HepG2 (cell line): ENCODE measurements at regions not wholly inside any gene's neighbourhood (a gene's known extent, or its start where the extent isn't known, plus 50 kb on each side); places are given as distances from the start of the nearest gene placed in this dataset.
"Not testable (repeated sequence)": the region's sequence is repeated elsewhere in the genome, so short reads cannot be mapped to it uniquely, and the experiment has no call there.

Source experiments
- ATAC-seq: fragments of 200-7000 bp; cut with Tn5 transposase; 3 replicates; pipeline ENCODE4 v1.9.1; 2020; ENCODE audit warnings: mild to moderate bottlenecking, moderate library complexity
- BruUV-seq: library from RNA; stranded (reverse); fragments of 400-500 nt; replicated peaks from 2 replicates; lab custom pipeline; 2021; lab: Mats Ljungman, UMichigan
- CTCF ChIA-PET: fragments of 300-600 bp; formaldehyde crosslinking; extraction: SDS; loops from one replicate; lab custom pipeline; 2021; ENCODE audit warnings: low total read pairs, inconsistent platforms, low intra/inter-chr PET ratio; lab: Yijun Ruan, JAX
- POLR2A ChIA-PET: fragments of 350-600 bp; sonication (Branson Sonifier 250); formaldehyde crosslinking; loops from one replicate; lab custom pipeline; 2020; ENCODE audit warnings: antibody characterized with exemption, inconsistent platforms; lab: Yijun Ruan, JAX
- DNase-seq: peaks from one replicate; pipeline ENCODE4 v3.0.0-alpha.2; 2015; ENCODE audit warnings: low spot score
- FAIRE-seq: peaks from 3 replicates; lab custom pipeline; 2011; peaks lifted over from hg19 to GRCh38; lab: Jason Lieb, UNC
- H2AFZ ChIP-seq: one replicate; pipeline ENCODE4 v1.6.1; 2011; ENCODE audit warnings: low read length, inconsistent platforms
- H3K27ac ChIP-seq: fragments of 300-600 bp; 3 replicates; pipeline ENCODE4 v1.8.0; 2011; ENCODE audit warnings: mixed run types, mild to moderate bottlenecking, mixed read lengths, low read length, inconsistent platforms; ENCODE audit not compliant: insufficient read depth; ENCODE audit errors: extremely low read length
- H3K27me3 ChIP-seq, 2 experiments: fragments of 200-600 bp in 1 of 2; 2 replicates in 1 of 2; 3 replicates in 1 of 2; pipeline versions ENCODE4 v1.6.0 to v1.8.0; 2011; ENCODE audit warnings: low read length in 2 of 2, mild to moderate bottlenecking in 2 of 2, moderate library complexity in 2 of 2, inconsistent platforms in 1 of 2; ENCODE audit not compliant: insufficient read depth in 2 of 2, control insufficient read depth in 1 of 2
- H3K36me3 ChIP-seq, 2 experiments: fragments of 200-600 bp in 1 of 2; replicated peaks in 1 of 2; 2 replicates in 1 of 2; 3 replicates in 1 of 2; pipeline versions ENCODE4 v1.5.1 to v1.8.0; 2011; ENCODE audit warnings: low read length in 2 of 2, inconsistent platforms in 1 of 2; ENCODE audit not compliant: insufficient read depth in 2 of 2, control insufficient read depth in 1 of 2
- H3K4me1 ChIP-seq: 2 replicates; pipeline ENCODE4 v1.5.1; 2012; ENCODE audit warnings: low read length, inconsistent platforms; ENCODE audit not compliant: insufficient read depth
- H3K4me2 ChIP-seq: 2 replicates; pipeline ENCODE4 v1.6.0; 2011; ENCODE audit warnings: low read depth, low read length, inconsistent platforms
- H3K4me3 ChIP-seq, 3 experiments: fragments of 200-600 bp in 1 of 3; sonication (generic), shearing (Covaris generic) in 1 of 3; replicated peaks in 1 of 3; 2 replicates each; pipeline ENCODE4 v1.5.1; 2011 to 2016; ENCODE audit warnings: low read length in 3 of 3, inconsistent platforms in 2 of 3, low read depth in 2 of 3, mild to moderate bottlenecking in 2 of 3, control low read depth in 1 of 3, mixed read lengths in 1 of 3; ENCODE audit not compliant: insufficient read depth in 1 of 3
- H3K79me2 ChIP-seq: one replicate; pipeline ENCODE4 v1.6.1; 2011; ENCODE audit warnings: low read length, inconsistent platforms; ENCODE audit not compliant: insufficient read depth
- H3K9ac ChIP-seq: 2 replicates; pipeline ENCODE4 v1.6.0; 2011; ENCODE audit warnings: mild to moderate bottlenecking, low read depth, low read length, inconsistent platforms; ENCODE audit not compliant: insufficient read depth
- H3K9me3 ChIP-seq: 2 replicates; pipeline ENCODE4 v1.5.1; 2012; ENCODE audit warnings: mild to moderate bottlenecking, low read length
- H4K20me1 ChIP-seq: 2 replicates; pipeline ENCODE4 v1.6.0; 2011; ENCODE audit warnings: inconsistent platforms, mild to moderate bottlenecking, low read length, moderate library complexity; ENCODE audit not compliant: insufficient read depth
- WGBS: methylation state at CpG from one replicate; pipeline ENCODE4 v1.1.6; 2017; ENCODE audit warnings: low lambda C conversion rate; 5-methylcytosine and 5-hydroxymethylcytosine counted together
- in situ Hi-C: cut with HindIII; loops from 2 replicates; pipeline ENCODE4 v1.10.0; 2017; ENCODE audit warnings: low pct_unique_long_range_greater_than_20kb; ENCODE audit not compliant: extremely low pct_ligation_motif_present
- intact Hi-C: fragments of 100-400 bp; cut with micrococcal nuclease; formaldehyde crosslinking; loops from one replicate; pipeline ENCODE4 v1.10.0; 2022; ENCODE audit not compliant: unreplicated experiment

DNA sequence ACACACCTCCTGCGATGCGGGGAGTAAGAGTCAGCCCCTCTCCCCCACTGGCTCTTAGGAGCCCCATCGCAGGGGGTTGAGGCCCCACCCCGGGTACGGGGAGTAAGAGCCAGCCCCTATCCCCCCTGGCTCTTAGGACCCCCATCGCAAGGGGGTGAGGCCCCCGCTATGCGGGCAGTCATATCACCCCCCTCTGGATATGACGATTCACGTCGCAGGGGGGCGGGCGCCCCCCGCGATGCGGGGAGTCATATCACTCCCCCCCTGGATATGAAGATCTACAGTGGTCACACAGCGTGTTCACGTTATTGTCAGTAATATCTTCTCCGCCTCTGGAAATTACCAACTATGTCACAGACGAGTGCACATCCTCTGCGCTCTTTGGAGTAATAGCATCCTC is 61.1 kb downstream of the DEFB131A start:
- in situ Hi-C loops, H2AFZ ChIP-seq, CTCF ChIA-PET, intact Hi-C loops, FAIRE-seq, H3K36me3 ChIP-seq, H3K4me3 ChIP-seq, DNase-seq, H3K9me3 ChIP-seq, H3K4me2 ChIP-seq, H3K27ac ChIP-seq, ATAC-seq, BruUV-seq, H3K9ac ChIP-seq, H4K20me1 ChIP-seq, H3K4me1 ChIP-seq, H3K79me2 ChIP-seq, POLR2A ChIA-PET, H3K27me3 ChIP-seq: not testable (repeated sequence)
- 44% methylated on average over 19 of the region's 21 CpGs for WGBS

DNA sequence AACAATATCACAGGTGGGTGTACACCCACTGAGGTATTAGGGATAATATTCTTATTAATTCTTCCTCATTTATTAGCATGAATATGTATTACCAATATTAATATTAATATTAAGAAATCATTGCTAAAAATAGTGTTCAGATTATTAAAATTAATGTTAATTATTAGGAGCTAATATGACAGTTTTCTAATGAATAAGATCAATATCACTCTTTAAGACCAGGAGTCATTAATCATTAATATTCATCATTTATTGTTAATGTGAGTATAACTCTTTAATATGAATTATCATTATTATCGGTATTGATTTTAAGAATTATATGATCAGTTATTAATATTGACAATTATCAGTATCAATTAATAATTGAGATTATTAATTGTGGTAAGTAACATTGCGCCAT is 62.5 kb downstream of the DEFB131A start:
- H4K20me1 ChIP-seq, H3K79me2 ChIP-seq, H3K4me1 ChIP-seq, H3K27ac ChIP-seq, H3K9me3 ChIP-seq, CTCF ChIA-PET, POLR2A ChIA-PET, DNase-seq, ATAC-seq, H3K36me3 ChIP-seq, FAIRE-seq, H3K27me3 ChIP-seq, in situ Hi-C loops, H3K4me2 ChIP-seq, intact Hi-C loops, BruUV-seq, H3K9ac ChIP-seq, H3K4me3 ChIP-seq, H2AFZ ChIP-seq: not testable (repeated sequence)
- WGBS: 57% methylated on average over 2 of the region's 2 CpGs

- WGBS: 26% methylated on average over 12 of the region's 12 CpGs
Observed at GRCh38 chr4:9512941-9513340, 68.7 kb downstream of the DEFB131A start.

DNA sequence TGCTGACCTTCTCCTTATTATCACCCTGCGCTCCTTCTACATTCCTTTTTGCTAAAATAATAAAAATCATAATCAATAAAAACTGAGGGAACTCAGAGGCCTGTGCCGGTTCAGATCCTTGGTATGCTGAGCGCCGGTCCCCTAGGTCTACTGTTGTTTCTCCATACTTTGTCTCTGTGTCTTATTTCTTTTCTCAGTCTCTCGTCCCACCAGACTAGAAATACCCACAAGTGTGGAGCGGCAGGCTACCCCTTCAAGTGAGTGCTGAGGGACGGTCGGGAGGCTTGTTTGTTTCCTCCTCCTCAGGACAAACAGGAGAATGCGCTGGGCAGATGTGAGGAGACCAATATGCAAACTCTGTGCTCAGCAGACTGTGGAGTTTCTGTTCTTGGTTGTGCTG is 75.4 kb downstream of the DEFB131A start:
- DNase-seq, H4K20me1 ChIP-seq, H3K4me1 ChIP-seq, H3K79me2 ChIP-seq, in situ Hi-C loops, H3K27ac ChIP-seq, H3K9ac ChIP-seq, H3K9me3 ChIP-seq, H3K4me3 ChIP-seq, CTCF ChIA-PET, H3K4me2 ChIP-seq, POLR2A ChIA-PET, ATAC-seq, H3K36me3 ChIP-seq, intact Hi-C loops, FAIRE-seq, H2AFZ ChIP-seq, H3K27me3 ChIP-seq, BruUV-seq: not testable (repeated sequence)
- 32% methylated on average over 9 of the region's 9 CpGs for WGBS

More at GRCh38 chr4:9512941-9513340, 68.7 kb downstream of the DEFB131A start:
- FAIRE-seq, H3K4me2 ChIP-seq, H3K27me3 ChIP-seq, POLR2A ChIA-PET, H3K9me3 ChIP-seq, H3K9ac ChIP-seq, in situ Hi-C loops, H2AFZ ChIP-seq, ATAC-seq, H3K4me3 ChIP-seq, H3K36me3 ChIP-seq, DNase-seq, CTCF ChIA-PET, BruUV-seq, H3K4me1 ChIP-seq, H3K27ac ChIP-seq, intact Hi-C loops, H4K20me1 ChIP-seq, H3K79me2 ChIP-seq: not testable (repeated sequence)
